Spleen (tissue), 7 donors: ENCODE measurements at regions not wholly inside any gene's neighbourhood (a gene's known extent, or its start where the extent isn't known, plus 50 kb on each side); places are given as distances from the start of the nearest gene placed in this dataset.

Experiments
- CTCF ChIP-seq, 11 experiments: fragments of 200-600 bp in 7 of 11; fragments of 450-650 bp in 4 of 11; sonication (generic) in 4 of 11; IDR thresholded peaks in 8 of 11; conservative IDR thresholded peaks in 3 of 11; 1 replicate in 7 of 11; 2 replicates in 4 of 11; pipeline versions ENCODE4 v1.4.0 to v1.8.0; 2016 to 2021; ENCODE audit warnings: antibody characterized with exemption in 11 of 11, inconsistent platforms in 4 of 11, mild to moderate bottlenecking in 1 of 11
- POLR2A ChIP-seq, 3 donors: fragments of 450-650 bp; IDR thresholded peaks; one replicate each; pipeline ENCODE4 v1.5.1; 2017; ENCODE audit warnings: antibody characterized with exemption in 3 of 3, mild to moderate bottlenecking in 1 of 3
- donor health status: DM: no; HTN: no; CAD: no; lungs with moderate emphysema.
- donor health status: DM: no; HTN: no; CAD: no.
- donor health status: DM: no; HTN: no; CAD: no.

GRCh38 chr12:116473416-116473815 lies 85.8 kb upstream of the MAP1LC3B2 start:
- TF ChIP-seq CTCF (IDR thresholded peaks at IDR 0.05 in 8 of 11, conservative IDR thresholded peaks at IDR 0.05 in 3 of 11) (no peak), POLR2A (IDR thresholded peaks at IDR 0.05) (no peak)
